WERI-Rb-1 (cell line): ENCODE measurements at regions not wholly inside any gene's neighbourhood (a gene's known extent, or its start where the extent isn't known, plus 50 kb on each side); places are given as distances from the start of the nearest gene placed in this dataset.

Source experiments
- DNase-seq: peaks from one replicate; pipeline ENCODE4 v3.0.0-alpha.2; 2020
- H3K27ac ChIP-seq: fragments of 250-450 bp; sonication (Bioruptor Pico); 2 replicates; pipeline ENCODE4 v1.5.1; 2020; ENCODE audit warnings: mild to moderate bottlenecking, moderate library complexity
- H3K27me3 ChIP-seq: fragments of 250-450 bp; sonication (Bioruptor Pico); 2 replicates; pipeline ENCODE4 v1.5.1; 2021; ENCODE audit warnings: mild to moderate bottlenecking, low read depth, moderate library complexity; ENCODE audit not compliant: insufficient read depth, severe bottlenecking
- H3K36me3 ChIP-seq: fragments of 250-450 bp; sonication (Bioruptor Pico); 2 replicates; pipeline ENCODE4 v1.5.1; 2020; ENCODE audit warnings: mild to moderate bottlenecking, moderate library complexity
- H3K4me3 ChIP-seq: 2 replicates; pipeline ENCODE4 v1.5.1; 2011; ENCODE audit warnings: low read depth, mild to moderate bottlenecking, control low read depth, low read length
- H3K9me3 ChIP-seq: fragments of 250-450 bp; sonication (Bioruptor Pico); 2 replicates; pipeline ENCODE4 v1.5.1; 2021; ENCODE audit warnings: mild to moderate bottlenecking, moderate library complexity; ENCODE audit not compliant: severe bottlenecking
- TF ChIP-seq, protein P1 (sequence below): IDR thresholded peaks from 2 replicates; pipeline ENCODE4 v1.5.1; 2011; ENCODE audit warnings: low read depth, mild to moderate bottlenecking, control low read depth, inconsistent platforms, low read length

DNA sequence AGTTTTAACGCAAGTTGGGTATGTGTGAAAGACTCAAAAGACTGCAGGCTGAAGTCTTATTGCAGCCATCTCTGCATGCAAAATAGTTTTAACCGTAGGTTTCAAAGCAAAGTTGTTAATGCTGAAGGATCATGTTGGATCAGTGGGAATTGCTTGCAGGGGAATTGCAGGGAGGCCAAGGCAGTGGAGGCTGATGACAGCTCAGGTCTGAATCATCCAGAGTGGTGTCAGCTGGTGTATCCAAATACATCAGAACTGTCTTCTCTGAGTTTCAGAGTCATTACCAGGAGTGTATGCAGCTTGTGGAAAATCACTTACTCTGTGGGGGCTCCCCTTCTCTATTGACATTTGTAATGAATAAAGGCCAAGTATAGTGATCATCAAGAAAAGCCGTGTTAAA is 435.7 kb downstream of the SH3GL2 start:
- TF ChIP-seq, protein P1, sequence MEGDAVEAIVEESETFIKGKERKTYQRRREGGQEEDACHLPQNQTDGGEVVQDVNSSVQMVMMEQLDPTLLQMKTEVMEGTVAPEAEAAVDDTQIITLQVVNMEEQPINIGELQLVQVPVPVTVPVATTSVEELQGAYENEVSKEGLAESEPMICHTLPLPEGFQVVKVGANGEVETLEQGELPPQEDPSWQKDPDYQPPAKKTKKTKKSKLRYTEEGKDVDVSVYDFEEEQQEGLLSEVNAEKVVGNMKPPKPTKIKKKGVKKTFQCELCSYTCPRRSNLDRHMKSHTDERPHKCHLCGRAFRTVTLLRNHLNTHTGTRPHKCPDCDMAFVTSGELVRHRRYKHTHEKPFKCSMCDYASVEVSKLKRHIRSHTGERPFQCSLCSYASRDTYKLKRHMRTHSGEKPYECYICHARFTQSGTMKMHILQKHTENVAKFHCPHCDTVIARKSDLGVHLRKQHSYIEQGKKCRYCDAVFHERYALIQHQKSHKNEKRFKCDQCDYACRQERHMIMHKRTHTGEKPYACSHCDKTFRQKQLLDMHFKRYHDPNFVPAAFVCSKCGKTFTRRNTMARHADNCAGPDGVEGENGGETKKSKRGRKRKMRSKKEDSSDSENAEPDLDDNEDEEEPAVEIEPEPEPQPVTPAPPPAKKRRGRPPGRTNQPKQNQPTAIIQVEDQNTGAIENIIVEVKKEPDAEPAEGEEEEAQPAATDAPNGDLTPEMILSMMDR: no peak
- no peak overlapping the region for H3K4me3 ChIP-seq
- no peak overlapping the region for H3K27ac ChIP-seq
- H3K27me3 ChIP-seq: no peaks in the 10 kb centered on the region
- no peak for DNase-seq
- H3K9me3 ChIP-seq: no peaks in the 10 kb centered on the region
- no peaks in the 10 kb centered on the region for H3K36me3 ChIP-seq

DNA sequence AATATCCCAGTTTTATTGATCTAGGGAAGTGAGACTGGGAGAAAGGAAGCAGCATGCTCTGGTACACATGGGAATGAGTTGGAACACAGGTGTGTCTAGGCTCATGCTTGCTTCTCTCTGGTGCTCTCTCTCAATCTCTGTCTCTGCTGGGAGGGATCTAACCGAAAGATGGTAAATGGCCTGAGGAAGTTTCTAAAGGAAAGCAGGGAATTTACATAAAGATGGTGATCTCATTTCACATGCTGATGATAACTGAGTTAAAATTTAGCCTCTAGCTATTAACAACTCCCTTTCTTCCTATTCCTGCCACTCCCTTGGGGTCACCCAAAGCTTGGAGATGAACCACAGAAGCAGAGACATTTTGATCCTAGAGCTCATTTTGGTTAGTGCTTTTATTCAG is 436.2 kb downstream of the SH3GL2 start:
- DNase-seq: no peak

DNA sequence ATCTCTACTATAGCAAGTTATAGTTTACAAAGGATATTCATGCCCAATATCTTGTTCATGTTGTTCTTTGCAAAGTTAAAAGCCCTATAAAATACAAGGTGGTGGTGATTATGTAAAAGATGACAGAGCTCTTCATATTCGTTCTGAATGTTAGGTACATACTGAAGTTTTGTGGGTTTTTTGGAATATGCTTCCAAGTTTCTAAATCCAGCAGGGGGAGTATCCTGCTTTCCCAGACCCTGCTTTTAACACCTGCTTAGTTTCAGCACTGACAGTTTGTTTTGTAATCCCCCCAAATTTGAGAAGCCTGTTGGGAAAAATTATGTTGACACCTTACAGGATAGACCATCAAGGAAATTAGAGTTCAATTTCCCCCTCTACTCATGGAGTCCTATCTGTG is 438.3 kb downstream of the SH3GL2 start:
- DNase-seq: no peak
- H3K9me3 ChIP-seq: no peaks in the 10 kb centered on the region
- TF ChIP-seq, protein P1: 0 out of 2 replicates have a peak, but pooled peaks have one; percentile 21
- no peak overlapping the region for H3K27ac ChIP-seq
- no peak overlapping the region for H3K4me3 ChIP-seq
- no peaks in the 10 kb centered on the region for H3K36me3 ChIP-seq
- H3K27me3 ChIP-seq: no peaks in the 10 kb centered on the region

More for the DNA sequence above, 436.2 kb downstream of the SH3GL2 start:
- Histone ChIP-seq H3K27ac (no peak overlapping the region), H3K36me3 (no peaks in the 10 kb centered on the region), H3K4me3 (no peak overlapping the region), H3K9me3 (no peaks in the 10 kb centered on the region), H3K27me3 (no peaks in the 10 kb centered on the region)
- TF ChIP-seq, protein P1: no peak

DNA sequence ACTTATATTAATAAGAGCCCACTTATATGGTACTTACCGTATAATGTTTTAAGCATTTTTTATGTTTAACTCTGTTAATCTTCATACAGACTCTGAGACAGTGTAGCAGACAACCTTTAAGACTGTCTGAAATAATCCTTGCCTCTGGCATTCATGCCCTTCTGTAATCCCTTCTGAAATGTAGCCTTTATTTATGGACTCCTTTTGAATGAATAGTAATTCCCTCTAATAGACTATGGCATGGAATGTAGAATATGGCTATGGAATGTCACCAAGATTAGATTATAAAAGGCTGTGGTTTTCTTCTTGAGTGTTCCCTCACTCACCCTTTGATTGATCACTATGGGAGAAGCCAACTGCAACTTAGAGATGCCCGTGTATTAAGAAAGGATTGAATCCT is 439.4 kb downstream of the SH3GL2 start:
- Histone ChIP-seq H3K9me3 (no peaks in the 10 kb centered on the region), H3K4me3 (no peak overlapping the region), H3K36me3 (no peaks in the 10 kb centered on the region), H3K27me3 (no peaks in the 10 kb centered on the region), H3K27ac (no peak overlapping the region)
- TF ChIP-seq, protein P1: no peak
- no peak for DNase-seq

DNA sequence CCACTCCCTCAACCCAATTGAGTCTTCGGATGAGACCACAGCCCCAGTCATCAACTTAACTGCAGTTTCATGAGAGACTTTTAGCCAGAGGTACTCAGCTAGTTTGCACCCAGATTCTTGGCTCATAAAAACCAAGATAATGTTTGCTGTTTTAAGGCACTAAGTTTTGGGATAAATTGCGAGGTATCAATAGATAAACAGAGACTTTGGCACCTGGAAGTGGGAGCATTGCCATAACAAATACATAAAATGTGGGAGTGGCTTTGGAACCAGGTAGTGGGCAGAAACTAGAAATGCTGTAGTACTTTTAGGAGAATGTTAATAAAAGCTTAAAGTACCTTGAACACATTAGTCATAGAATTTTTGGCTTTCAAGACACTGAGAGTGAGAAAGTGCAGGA is 439.8 kb downstream of the SH3GL2 start:
- TF ChIP-seq, protein P1: no peak
- Histone ChIP-seq H3K36me3 (no peaks in the 10 kb centered on the region), H3K27me3 (no peaks in the 10 kb centered on the region), H3K27ac (no peak overlapping the region), H3K9me3 (no peaks in the 10 kb centered on the region), H3K4me3 (no peak overlapping the region)
- DNase-seq: no peak

DNA sequence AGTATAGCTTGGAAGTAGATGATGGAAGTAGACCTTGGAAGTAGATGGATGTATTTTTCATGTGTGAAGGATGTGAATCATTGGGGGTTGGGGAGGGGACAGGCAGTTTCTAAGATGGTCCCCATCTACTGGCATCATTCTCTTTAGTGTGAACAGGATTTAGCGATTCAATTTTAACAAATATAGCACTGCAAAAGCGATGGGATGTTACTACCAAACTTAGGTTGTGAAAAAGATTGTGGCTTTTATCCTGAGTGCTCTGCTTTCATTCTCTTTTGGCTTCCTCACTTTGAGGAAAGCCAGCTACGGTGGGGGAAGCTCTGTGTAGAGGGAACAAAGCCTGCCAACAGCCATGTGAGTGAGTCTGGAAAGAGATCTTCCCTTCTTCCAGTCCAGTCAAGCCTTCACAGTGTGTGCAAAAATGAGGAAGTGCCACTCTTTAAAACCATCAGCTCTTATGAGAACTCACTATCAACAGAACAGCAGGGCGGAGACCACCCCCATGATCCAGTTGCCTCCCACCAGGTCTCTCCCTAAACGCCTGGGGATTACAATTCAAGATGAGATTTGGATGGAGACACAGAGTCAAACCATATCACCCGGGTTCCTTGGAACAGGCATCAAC is 441.4 kb downstream of the SH3GL2 start:
- H3K27ac ChIP-seq: no peak overlapping the region
- H3K27me3 ChIP-seq: no peaks in the 10 kb centered on the region
- H3K9me3 ChIP-seq: no peaks in the 10 kb centered on the region
- no peak for DNase-seq
- H3K4me3 ChIP-seq: no peak overlapping the region
- TF ChIP-seq, protein P1: no peak
- no peaks in the 10 kb centered on the region for H3K36me3 ChIP-seq
